ENCODE measurements at regions not wholly inside any gene's neighbourhood (a gene's known extent, or its start where the extent isn't known, plus 50 kb on each side); places are given as distances from the start of the nearest gene placed in this dataset.

GRCh38 chr2:6516674-6517073 lies 349.0 kb downstream of the CMPK2 start:
- Histone ChIP-seq H3K9me3 (ENCODE audit: control extremely low read depth in 1 of 3, control insufficient read depth in 2 of 3, insufficient read depth in 1 of 3, low read length in 2 of 3) (peaks cover 0 to 3% (median 0%) of the 10 kb centered on the region in 3 donors), H3K27me3 (replicated peaks in 1 of 4; ENCODE audit: control extremely low read depth in 1 of 4, control insufficient read depth in 3 of 4, insufficient read depth in 4 of 4, low read length in 3 of 4) (no peaks in the 10 kb centered on the region), H3K9ac (ENCODE audit: low read length) (no peak overlapping the region), H3K27ac (ENCODE audit: low read length in 2 of 2) (no peak overlapping the region), H3K36me3 (replicated peaks in 1 of 2; ENCODE audit: control extremely low read depth in 1 of 2, control insufficient read depth in 1 of 2, extremely low read depth in 1 of 2, insufficient read depth in 2 of 2, low read length in 1 of 2) (no peaks in the 10 kb centered on the region), H3K4me1 (ENCODE audit: control insufficient read depth in 2 of 2, insufficient read depth in 2 of 2, low read length in 2 of 2) (no peaks in the 10 kb centered on the region), H3K4me2 (replicated peaks; ENCODE audit: low read depth, low read length, poor library complexity, severe bottlenecking) (no peak overlapping the region), H4K20me1 (ENCODE audit: control insufficient read depth, insufficient read depth, low read length, poor library complexity, severe bottlenecking) (no peaks in the 10 kb centered on the region), H3K4me3 (ENCODE audit: control extremely low read depth in 1 of 5, extremely low read depth in 1 of 5, insufficient read depth in 1 of 5, low read depth in 2 of 5, low read length in 4 of 5) (no peak overlapping the region), H2AFZ (ENCODE audit: insufficient read depth, low read depth, low read length, poor library complexity, severe bottlenecking) (no peak overlapping the region), H3K79me2 (ENCODE audit: control insufficient read depth, insufficient read depth, low read length) (no peaks in the 10 kb centered on the region)
- DNase-seq (no peak), ATAC-seq (ENCODE audit: low read depth) (no peak)
- H3K27me3 Mint-ChIP-seq: no peaks in the 10 kb centered on the region
- 90% methylated on average over 4 of the region's 6 CpGs for WGBS (ENCODE audit: insufficient coverage)
- ChIA-PET POLR2A (no interaction called here), CTCF (no interaction called here)
- TF ChIP-seq CTCF (IDR thresholded peaks at IDR 0.05): no peak
- no peak for TF ChIP-seq EZH2 (IDR thresholded peaks at IDR 0.05; ENCODE audit: borderline replicate concordance, insufficient read depth, low read depth, low read length, poor library complexity, severe bottlenecking)
- H3K4me3 Mint-ChIP-seq: no peak overlapping the region
- H3K27ac Mint-ChIP-seq: no peak overlapping the region
- H3K9me3 Mint-ChIP-seq (ENCODE audit: insufficient read depth): no peaks in the 10 kb centered on the region
- intact Hi-C loops (cut with micrococcal nuclease): no loop called here
- no peaks in the 10 kb centered on the region for H3K4me1 Mint-ChIP-seq

- Mint-ChIP-seq H3K27ac (no peak overlapping the region), H3K4me3 (no peak overlapping the region), H3K4me1 (no peaks in the 10 kb centered on the region), H3K9me3 (ENCODE audit: insufficient read depth) (no peaks in the 10 kb centered on the region), H3K27me3 (no peaks in the 10 kb centered on the region)
- no peak overlapping the region for H3K4me3 ChIP-seq (ENCODE audit: control extremely low read depth in 1 of 5, extremely low read depth in 1 of 5, insufficient read depth in 1 of 5, low read depth in 2 of 5, low read length in 4 of 5)
- TF ChIP-seq CTCF (IDR thresholded peaks at IDR 0.05) (no peak), EZH2 (IDR thresholded peaks at IDR 0.05; ENCODE audit: borderline replicate concordance, insufficient read depth, low read depth, low read length, poor library complexity, severe bottlenecking) (no peak)
- H3K9me3 ChIP-seq (ENCODE audit: control extremely low read depth in 1 of 3, control insufficient read depth in 2 of 3, insufficient read depth in 1 of 3, low read length in 2 of 3): peaks cover 0 to 3% (median 0%) of the 10 kb centered on the region in 3 donors
- POLR2A ChIA-PET: no interaction called here
- no CpG with 5 or more reads among the region's 1 CpG for WGBS (ENCODE audit: insufficient coverage)
- no peaks in the 10 kb centered on the region for H4K20me1 ChIP-seq (ENCODE audit: control insufficient read depth, insufficient read depth, low read length, poor library complexity, severe bottlenecking)
- H3K27me3 ChIP-seq (replicated peaks in 1 of 4; ENCODE audit: control extremely low read depth in 1 of 4, control insufficient read depth in 3 of 4, insufficient read depth in 4 of 4, low read length in 3 of 4): no peaks in the 10 kb centered on the region
- CTCF ChIA-PET: no interaction called here
- no peaks in the 10 kb centered on the region for H3K36me3 ChIP-seq (replicated peaks in 1 of 2; ENCODE audit: control extremely low read depth in 1 of 2, control insufficient read depth in 1 of 2, extremely low read depth in 1 of 2, insufficient read depth in 2 of 2, low read length in 1 of 2)
- no peaks in the 10 kb centered on the region for H3K79me2 ChIP-seq (ENCODE audit: control insufficient read depth, insufficient read depth, low read length)
- no peak overlapping the region for H3K27ac ChIP-seq (ENCODE audit: low read length in 2 of 2)
- H3K9ac ChIP-seq (ENCODE audit: low read length): no peak overlapping the region
- intact Hi-C loops (cut with micrococcal nuclease): no loop called here
- no peak overlapping the region for H3K4me2 ChIP-seq (replicated peaks; ENCODE audit: low read depth, low read length, poor library complexity, severe bottlenecking)
- no peak overlapping the region for H2AFZ ChIP-seq (ENCODE audit: insufficient read depth, low read depth, low read length, poor library complexity, severe bottlenecking)
- DNase-seq (no peak), ATAC-seq (ENCODE audit: low read depth) (no peak)
- H3K4me1 ChIP-seq (ENCODE audit: control insufficient read depth in 2 of 2, insufficient read depth in 2 of 2, low read length in 2 of 2): no peaks in the 10 kb centered on the region
Measured at GRCh38 chr2:6518361-6518760, 347.3 kb downstream of the CMPK2 start.

Data from B cell (primary cell).